IMR-90 (cell line): ENCODE measurements at regions not wholly inside any gene's neighbourhood (a gene's known extent, or its start where the extent isn't known, plus 50 kb on each side); places are given as distances from the start of the nearest gene placed in this dataset.

Experiments used
- CTCF ChIP-seq: conservative IDR thresholded peaks from 2 replicates; pipeline ENCODE4 v1.5.1; 2012; ENCODE audit warnings: mild to moderate bottlenecking, low read depth, low read length, improper control_type of control experiment
- POLR2A ChIP-seq: IDR thresholded peaks from 2 replicates; pipeline ENCODE4 v1.6.1; 2012; ENCODE audit warnings: mild to moderate bottlenecking, low read depth, low read length
- SMC3 ChIP-seq: fragments of 150-350 bp; IDR thresholded peaks from 2 replicates; pipeline ENCODE4 v1.6.1; 2016; ENCODE audit warnings: low read depth, mild to moderate bottlenecking, antibody characterized with exemption, low read length, moderate library complexity

GRCh38 chr1:234776256-234776875 lies 166.4 kb upstream of the IRF2BP2 start:
- TF ChIP-seq POLR2A = no peak
- no peak for TF ChIP-seq CTCF
- no peak for TF ChIP-seq SMC3
